ENCODE measurements at regions not wholly inside any gene's neighbourhood (a gene's known extent, or its start where the extent isn't known, plus 50 kb on each side); places are given as distances from the start of the nearest gene placed in this dataset.

DNA sequence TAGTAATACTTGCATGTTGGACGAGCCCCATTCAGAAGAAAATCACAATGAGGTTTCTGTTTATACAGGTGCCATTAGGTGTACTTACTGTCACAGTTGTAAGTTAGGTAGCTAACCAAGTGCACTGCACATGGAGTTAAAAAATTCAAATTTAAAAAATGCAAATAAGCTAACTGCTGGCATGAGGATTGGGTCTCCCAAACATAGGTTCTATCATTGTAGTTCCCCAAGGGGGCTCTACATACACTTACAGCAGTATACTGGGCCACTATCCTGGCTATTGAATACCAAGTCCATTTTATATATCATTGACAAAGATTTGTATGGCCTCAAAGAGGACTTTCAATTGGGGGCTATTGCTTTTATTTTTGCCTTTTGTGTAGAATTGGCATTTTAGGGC is 153.4 kb downstream of the FMR1NB start:
- TF ChIP-seq CTCF (IDR thresholded peaks at IDR 0.05) (no peak), EP300 (IDR thresholded peaks at IDR 0.05) (no peak), POLR2AphosphoS5 (IDR thresholded peaks at IDR 0.05) (no peak), POLR2A (IDR thresholded peaks at IDR 0.05) (no peak)
